GM12878 (cell line): ENCODE measurements at regions not wholly inside any gene's neighbourhood (a gene's known extent, or its start where the extent isn't known, plus 50 kb on each side); places are given as distances from the start of the nearest gene placed in this dataset.

Experiments used
- ATAC-seq: fragments of 200-7000 bp; cut with Tn5 transposase; 3 replicates; pipeline ENCODE4 v1.9.1; 2020; ENCODE audit warnings: mild to moderate bottlenecking, moderate library complexity
- BruUV-seq: library from RNA; stranded (reverse); fragments of 400-500 nt; replicated peaks from 2 replicates; lab custom pipeline; 2021; lab: Mats Ljungman, UMichigan
- CTCF ChIA-PET: fragments of 300-600 bp; sonication (Branson Sonifier 250); formaldehyde crosslinking; extraction: SDS; loops from one replicate; lab custom pipeline; 2021; ENCODE audit warnings: inconsistent platforms; lab: Yijun Ruan, JAX
- POLR2A ChIA-PET: fragments of 350-600 bp; formaldehyde crosslinking; extraction: SDS; loops from one replicate; lab custom pipeline; 2021; ENCODE audit warnings: inconsistent platforms; lab: Charles Lee
- RAD21 ChIA-PET: fragments of 300-600 bp; sonication (Branson Sonifier 250); formaldehyde crosslinking; loops from one replicate; lab custom pipeline; 2023; ENCODE audit warnings: antibody characterized with exemption; ENCODE audit not compliant: unreplicated experiment; lab: Charles Lee
- SMC1A ChIA-PET: fragments of 300-600 bp; sonication (Branson Sonifier 250); formaldehyde crosslinking; loops from one replicate; lab custom pipeline; 2023; ENCODE audit not compliant: unreplicated experiment, uncharacterized antibody; lab: Charles Lee
- DNase-seq: peaks from one replicate; pipeline ENCODE4 v3.0.0-alpha.2; 2011; ENCODE audit warnings: low read depth, low spot score
- FAIRE-seq: peaks from 3 replicates; lab custom pipeline; 2011; peaks lifted over from hg19 to GRCh38; lab: Jason Lieb, UNC
- H2AFZ ChIP-seq: 2 replicates; pipeline ENCODE4 v1.6.0; 2011; ENCODE audit warnings: low read depth, low read length, control low read depth; ENCODE audit not compliant: control insufficient read depth
- H3K27ac ChIP-seq: 2 replicates; pipeline ENCODE4 v1.5.1; 2011; ENCODE audit warnings: control low read depth; ENCODE audit not compliant: control insufficient read depth, insufficient read depth
- H3K27me3 ChIP-seq, 2 experiments: replicated peaks in 1 of 2; 2 replicates each; pipeline versions ENCODE4 v1.6.0 to v1.6.1; 2011; ENCODE audit warnings: low read length in 1 of 2; ENCODE audit not compliant: control insufficient read depth in 2 of 2, insufficient read depth in 2 of 2
- H3K36me3 ChIP-seq, 2 experiments: 2 replicates each; pipeline ENCODE4 v1.5.1; 2011; ENCODE audit warnings: low read length in 1 of 2; ENCODE audit not compliant: control insufficient read depth in 2 of 2, insufficient read depth in 2 of 2
- H3K4me1 ChIP-seq: 2 replicates; pipeline ENCODE4 v1.6.1; 2011; ENCODE audit warnings: mild to moderate bottlenecking, low read length, moderate library complexity, mixed read lengths; ENCODE audit not compliant: control insufficient read depth, insufficient read depth
- H3K4me2 ChIP-seq: 2 replicates; pipeline ENCODE4 v1.6.0; 2011; ENCODE audit warnings: control low read depth; ENCODE audit not compliant: control insufficient read depth, insufficient read depth
- H3K4me3 ChIP-seq: fragments of 200-600 bp; sonication (generic); 2 replicates; pipeline ENCODE4 v1.5.1; 2016
- H3K79me2 ChIP-seq: 2 replicates; pipeline ENCODE4 v1.6.0; 2011; ENCODE audit warnings: low read length; ENCODE audit not compliant: control insufficient read depth, insufficient read depth
- H3K9ac ChIP-seq: 2 replicates; pipeline ENCODE4 v1.8.0; 2011; ENCODE audit warnings: low read length, control low read depth, mixed read lengths; ENCODE audit not compliant: control insufficient read depth, insufficient read depth
- H3K9me3 ChIP-seq: replicated peaks from 3 replicates; pipeline ENCODE4 v1.5.1; 2011; ENCODE audit warnings: mild to moderate bottlenecking, low read length; ENCODE audit not compliant: control insufficient read depth, insufficient read depth
- H4K20me1 ChIP-seq: 2 replicates; pipeline ENCODE4 v1.6.0; 2011; ENCODE audit not compliant: control insufficient read depth, insufficient read depth
- CBX3 ChIP-seq: fragments of 200-600 bp; sonication (generic); IDR thresholded peaks from 2 replicates; pipeline ENCODE4 v1.6.1; 2016; ENCODE audit warnings: low read depth, borderline replicate concordance
- CHD1 ChIP-seq: IDR thresholded peaks from 2 replicates; pipeline ENCODE4 v1.6.1; 2012; ENCODE audit warnings: low read depth, low read length, improper control_type of control experiment
- CREB1 ChIP-seq: IDR thresholded peaks from 2 replicates; pipeline ENCODE4 v1.6.1; 2012; ENCODE audit warnings: low read depth, mild to moderate bottlenecking, inconsistent platforms
- DPF2 ChIP-seq: fragments of 450-650 bp; IDR thresholded peaks from 2 replicates; pipeline ENCODE4 v1.6.1; 2017; ENCODE audit warnings: mild to moderate bottlenecking
- LARP7 ChIP-seq: fragments of 450-650 bp; IDR thresholded peaks from 2 replicates; pipeline ENCODE4 v1.6.1; 2017; ENCODE audit warnings: mild to moderate bottlenecking
- MTA2 ChIP-seq: fragments of 450-650 bp; IDR thresholded peaks from 2 replicates; pipeline ENCODE4 v1.6.1; 2016; ENCODE audit warnings: low read depth, mild to moderate bottlenecking, moderate library complexity
- PML ChIP-seq: IDR thresholded peaks from 2 replicates; pipeline ENCODE4 v1.6.1; 2012; ENCODE audit warnings: low read length, inconsistent platforms
- POLR2A ChIP-seq: IDR thresholded peaks from 2 replicates; pipeline ENCODE4 v1.6.1; 2011; ENCODE audit warnings: low read depth, mild to moderate bottlenecking, low read length
- RAD21 ChIP-seq: IDR thresholded peaks from 2 replicates; pipeline ENCODE4 v1.6.1; 2011; ENCODE audit warnings: mild to moderate bottlenecking, low read depth, low read length, moderate library complexity; ENCODE audit not compliant: insufficient read depth
- RELA ChIP-seq: fragments of 450-650 bp; IDR thresholded peaks from 2 replicates; pipeline ENCODE4 v1.8.0; 2014; ENCODE audit warnings: borderline replicate concordance; ENCODE audit not compliant: partially characterized antibody
- SUPT20H ChIP-seq: IDR thresholded peaks from 2 replicates; pipeline ENCODE4 v1.6.1; 2011; ENCODE audit warnings: low read depth, mild to moderate bottlenecking, low read length, moderate library complexity, borderline replicate concordance; ENCODE audit not compliant: control insufficient read depth
- WGBS: methylation state at CpG from one replicate; pipeline ENCODE4 v1.1.6; 2016; ENCODE audit warnings: low lambda C conversion rate; ENCODE audit not compliant: insufficient replicate concordance, insufficient coverage; ENCODE audit errors: missing lambda C conversion rate; 5-methylcytosine and 5-hydroxymethylcytosine counted together
- in situ Hi-C: fragments of 300-500 bp; cut with MboI; formaldehyde crosslinking; loops from 9 replicates; pipeline ENCODE4 v1.14.3; 2018; ENCODE audit warnings: mixed read lengths
- intact Hi-C: fragments of 100-400 bp; cut with micrococcal nuclease; formaldehyde crosslinking; loops from one replicate; pipeline ENCODE4 v1.14.2; 2022; ENCODE audit not compliant: unreplicated experiment
- TF ChIP-seq, protein P1 (sequence below): fragments of 450-650 bp; IDR thresholded peaks from 2 replicates; pipeline ENCODE4 v1.6.1; 2017; ENCODE audit warnings: mild to moderate bottlenecking, moderate library complexity
- TF ChIP-seq, protein P2 (sequence below): fragments of 450-650 bp; IDR thresholded peaks from 2 replicates; pipeline ENCODE4 v1.6.1; 2016; ENCODE audit warnings: mild to moderate bottlenecking, moderate library complexity, borderline replicate concordance
- TF ChIP-seq, protein P3 (sequence below): IDR thresholded peaks from 2 replicates; pipeline ENCODE4 v1.6.1; 2012; ENCODE audit warnings: low read length, inconsistent platforms
- TF ChIP-seq, protein P4 (sequence below): fragments of 450-650 bp; IDR thresholded peaks from 2 replicates; pipeline ENCODE4 v1.6.1; 2017; ENCODE audit warnings: borderline replicate concordance

DNA sequence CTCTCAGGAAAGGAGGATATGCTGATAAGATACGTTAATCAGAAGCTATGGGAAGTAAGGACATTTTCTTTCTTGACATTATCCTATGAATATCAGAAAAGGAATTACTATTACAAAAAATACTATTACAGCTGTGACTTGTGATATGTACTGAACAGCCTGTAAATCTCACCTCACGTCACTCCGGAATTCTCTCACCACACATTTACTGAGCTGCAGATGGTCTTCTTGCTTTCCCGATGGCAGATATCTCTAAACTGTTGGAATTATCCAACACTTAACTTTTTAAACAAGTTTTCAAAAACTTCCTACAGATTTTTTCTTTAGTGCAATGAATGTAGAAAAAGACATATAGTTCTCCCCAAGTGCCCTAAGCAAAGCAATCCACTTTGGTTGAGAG lies 313.4 kb downstream of the GPR37 start:
- H2AFZ ChIP-seq: no peak overlapping the region
- DNase-seq: no peak
- H3K79me2 ChIP-seq: no peaks in the 10 kb centered on the region
- H4K20me1 ChIP-seq: no peaks in the 10 kb centered on the region
- 45% methylated on average over 4 of the region's 4 CpGs for WGBS
- no peak overlapping the region for H3K9ac ChIP-seq
- ChIA-PET CTCF (no interaction called here), SMC1A (no interaction called here), POLR2A (no interaction called here), RAD21 (no interaction called here)
- BruUV-seq: no TSS peak
- no peak overlapping the region for H3K27ac ChIP-seq
- H3K27me3 ChIP-seq: no peaks in the 10 kb centered on the region
- intact Hi-C loops: no loop called here
- FAIRE-seq: no peak
- no peaks in the 10 kb centered on the region for H3K36me3 ChIP-seq
- H3K9me3 ChIP-seq: no peaks in the 10 kb centered on the region
- no peak for ATAC-seq
- no peaks in the 10 kb centered on the region for H3K4me1 ChIP-seq
- H3K4me2 ChIP-seq: no peak overlapping the region
- in situ Hi-C loops: no loop called here
- no peak overlapping the region for H3K4me3 ChIP-seq
- TF ChIP-seq, protein P1, sequence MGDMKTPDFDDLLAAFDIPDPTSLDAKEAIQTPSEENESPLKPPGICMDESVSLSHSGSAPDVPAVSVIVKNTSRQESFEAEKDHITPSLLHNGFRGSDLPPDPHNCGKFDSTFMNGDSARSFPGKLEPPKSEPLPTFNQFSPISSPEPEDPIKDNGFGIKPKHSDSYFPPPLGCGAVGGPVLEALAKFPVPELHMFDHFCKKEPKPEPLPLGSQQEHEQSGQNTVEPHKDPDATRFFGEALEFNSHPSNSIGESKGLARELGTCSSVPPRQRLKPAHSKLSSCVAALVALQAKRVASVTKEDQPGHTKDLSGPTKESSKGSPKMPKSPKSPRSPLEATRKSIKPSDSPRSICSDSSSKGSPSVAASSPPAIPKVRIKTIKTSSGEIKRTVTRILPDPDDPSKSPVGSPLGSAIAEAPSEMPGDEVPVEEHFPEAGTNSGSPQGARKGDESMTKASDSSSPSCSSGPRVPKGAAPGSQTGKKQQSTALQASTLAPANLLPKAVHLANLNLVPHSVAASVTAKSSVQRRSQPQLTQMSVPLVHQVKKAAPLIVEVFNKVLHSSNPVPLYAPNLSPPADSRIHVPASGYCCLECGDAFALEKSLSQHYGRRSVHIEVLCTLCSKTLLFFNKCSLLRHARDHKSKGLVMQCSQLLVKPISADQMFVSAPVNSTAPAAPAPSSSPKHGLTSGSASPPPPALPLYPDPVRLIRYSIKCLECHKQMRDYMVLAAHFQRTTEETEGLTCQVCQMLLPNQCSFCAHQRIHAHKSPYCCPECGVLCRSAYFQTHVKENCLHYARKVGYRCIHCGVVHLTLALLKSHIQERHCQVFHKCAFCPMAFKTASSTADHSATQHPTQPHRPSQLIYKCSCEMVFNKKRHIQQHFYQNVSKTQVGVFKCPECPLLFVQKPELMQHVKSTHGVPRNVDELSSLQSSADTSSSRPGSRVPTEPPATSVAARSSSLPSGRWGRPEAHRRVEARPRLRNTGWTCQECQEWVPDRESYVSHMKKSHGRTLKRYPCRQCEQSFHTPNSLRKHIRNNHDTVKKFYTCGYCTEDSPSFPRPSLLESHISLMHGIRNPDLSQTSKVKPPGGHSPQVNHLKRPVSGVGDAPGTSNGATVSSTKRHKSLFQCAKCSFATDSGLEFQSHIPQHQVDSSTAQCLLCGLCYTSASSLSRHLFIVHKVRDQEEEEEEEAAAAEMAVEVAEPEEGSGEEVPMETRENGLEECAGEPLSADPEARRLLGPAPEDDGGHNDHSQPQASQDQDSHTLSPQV: no peak
- TF ChIP-seq CBX3 (no peak), MTA2 (no peak), PML (no peak), CHD1 (no peak), POLR2A (no peak), DPF2 (no peak), RELA (no peak), SUPT20H (no peak), CREB1 (no peak), LARP7 (no peak), RAD21 (no peak)
- TF ChIP-seq, protein P2, sequence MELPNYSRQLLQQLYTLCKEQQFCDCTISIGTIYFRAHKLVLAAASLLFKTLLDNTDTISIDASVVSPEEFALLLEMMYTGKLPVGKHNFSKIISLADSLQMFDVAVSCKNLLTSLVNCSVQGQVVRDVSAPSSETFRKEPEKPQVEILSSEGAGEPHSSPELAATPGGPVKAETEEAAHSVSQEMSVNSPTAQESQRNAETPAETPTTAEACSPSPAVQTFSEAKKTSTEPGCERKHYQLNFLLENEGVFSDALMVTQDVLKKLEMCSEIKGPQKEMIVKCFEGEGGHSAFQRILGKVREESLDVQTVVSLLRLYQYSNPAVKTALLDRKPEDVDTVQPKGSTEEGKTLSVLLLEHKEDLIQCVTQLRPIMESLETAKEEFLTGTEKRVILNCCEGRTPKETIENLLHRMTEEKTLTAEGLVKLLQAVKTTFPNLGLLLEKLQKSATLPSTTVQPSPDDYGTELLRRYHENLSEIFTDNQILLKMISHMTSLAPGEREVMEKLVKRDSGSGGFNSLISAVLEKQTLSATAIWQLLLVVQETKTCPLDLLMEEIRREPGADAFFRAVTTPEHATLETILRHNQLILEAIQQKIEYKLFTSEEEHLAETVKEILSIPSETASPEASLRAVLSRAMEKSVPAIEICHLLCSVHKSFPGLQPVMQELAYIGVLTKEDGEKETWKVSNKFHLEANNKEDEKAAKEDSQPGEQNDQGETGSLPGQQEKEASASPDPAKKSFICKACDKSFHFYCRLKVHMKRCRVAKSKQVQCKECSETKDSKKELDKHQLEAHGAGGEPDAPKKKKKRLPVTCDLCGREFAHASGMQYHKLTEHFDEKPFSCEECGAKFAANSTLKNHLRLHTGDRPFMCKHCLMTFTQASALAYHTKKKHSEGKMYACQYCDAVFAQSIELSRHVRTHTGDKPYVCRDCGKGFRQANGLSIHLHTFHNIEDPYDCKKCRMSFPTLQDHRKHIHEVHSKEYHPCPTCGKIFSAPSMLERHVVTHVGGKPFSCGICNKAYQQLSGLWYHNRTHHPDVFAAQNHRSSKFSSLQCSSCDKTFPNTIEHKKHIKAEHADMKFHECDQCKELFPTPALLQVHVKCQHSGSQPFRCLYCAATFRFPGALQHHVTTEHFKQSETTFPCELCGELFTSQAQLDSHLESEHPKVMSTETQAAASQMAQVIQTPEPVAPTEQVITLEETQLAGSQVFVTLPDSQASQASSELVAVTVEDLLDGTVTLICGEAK: no peak
- TF ChIP-seq, protein P3, sequence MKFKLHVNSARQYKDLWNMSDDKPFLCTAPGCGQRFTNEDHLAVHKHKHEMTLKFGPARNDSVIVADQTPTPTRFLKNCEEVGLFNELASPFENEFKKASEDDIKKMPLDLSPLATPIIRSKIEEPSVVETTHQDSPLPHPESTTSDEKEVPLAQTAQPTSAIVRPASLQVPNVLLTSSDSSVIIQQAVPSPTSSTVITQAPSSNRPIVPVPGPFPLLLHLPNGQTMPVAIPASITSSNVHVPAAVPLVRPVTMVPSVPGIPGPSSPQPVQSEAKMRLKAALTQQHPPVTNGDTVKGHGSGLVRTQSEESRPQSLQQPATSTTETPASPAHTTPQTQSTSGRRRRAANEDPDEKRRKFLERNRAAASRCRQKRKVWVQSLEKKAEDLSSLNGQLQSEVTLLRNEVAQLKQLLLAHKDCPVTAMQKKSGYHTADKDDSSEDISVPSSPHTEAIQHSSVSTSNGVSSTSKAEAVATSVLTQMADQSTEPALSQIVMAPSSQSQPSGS: no peak
- TF ChIP-seq, protein P4, sequence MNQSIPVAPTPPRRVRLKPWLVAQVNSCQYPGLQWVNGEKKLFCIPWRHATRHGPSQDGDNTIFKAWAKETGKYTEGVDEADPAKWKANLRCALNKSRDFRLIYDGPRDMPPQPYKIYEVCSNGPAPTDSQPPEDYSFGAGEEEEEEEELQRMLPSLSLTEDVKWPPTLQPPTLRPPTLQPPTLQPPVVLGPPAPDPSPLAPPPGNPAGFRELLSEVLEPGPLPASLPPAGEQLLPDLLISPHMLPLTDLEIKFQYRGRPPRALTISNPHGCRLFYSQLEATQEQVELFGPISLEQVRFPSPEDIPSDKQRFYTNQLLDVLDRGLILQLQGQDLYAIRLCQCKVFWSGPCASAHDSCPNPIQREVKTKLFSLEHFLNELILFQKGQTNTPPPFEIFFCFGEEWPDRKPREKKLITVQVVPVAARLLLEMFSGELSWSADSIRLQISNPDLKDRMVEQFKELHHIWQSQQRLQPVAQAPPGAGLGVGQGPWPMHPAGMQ: no peak
